Renal pelvis (tissue), 1 donor: ENCODE measurements at regions not wholly inside any gene's neighbourhood (a gene's known extent, or its start where the extent isn't known, plus 50 kb on each side); places are given as distances from the start of the nearest gene placed in this dataset.
A peak's percentile ranks its signal among the peaks of the same experiment; 100 is the strongest.

Experiments used
- DNase-seq: peaks from one replicate; pipeline ENCODE4 v3.0.0-alpha.2; 2013

DNA sequence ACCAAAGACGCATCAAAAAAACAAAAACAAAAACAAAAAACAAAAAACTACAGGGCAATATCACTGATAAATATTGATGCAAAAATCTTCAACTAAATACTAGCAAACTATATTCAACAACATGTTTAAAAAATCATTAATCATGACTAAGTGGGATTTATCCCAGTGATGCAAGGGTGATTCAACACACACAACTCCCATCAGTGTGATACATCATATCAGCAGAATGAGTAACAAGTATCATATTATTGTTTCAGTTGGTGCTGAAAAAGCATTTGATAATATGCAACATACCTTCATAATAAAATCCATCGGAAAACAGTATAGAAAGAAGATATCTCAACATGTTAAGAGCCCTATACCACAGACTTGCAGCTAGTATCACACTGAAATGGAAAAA is 953.0 kb downstream of the AMY1C start:
- DNase-seq: no peak

DNA sequence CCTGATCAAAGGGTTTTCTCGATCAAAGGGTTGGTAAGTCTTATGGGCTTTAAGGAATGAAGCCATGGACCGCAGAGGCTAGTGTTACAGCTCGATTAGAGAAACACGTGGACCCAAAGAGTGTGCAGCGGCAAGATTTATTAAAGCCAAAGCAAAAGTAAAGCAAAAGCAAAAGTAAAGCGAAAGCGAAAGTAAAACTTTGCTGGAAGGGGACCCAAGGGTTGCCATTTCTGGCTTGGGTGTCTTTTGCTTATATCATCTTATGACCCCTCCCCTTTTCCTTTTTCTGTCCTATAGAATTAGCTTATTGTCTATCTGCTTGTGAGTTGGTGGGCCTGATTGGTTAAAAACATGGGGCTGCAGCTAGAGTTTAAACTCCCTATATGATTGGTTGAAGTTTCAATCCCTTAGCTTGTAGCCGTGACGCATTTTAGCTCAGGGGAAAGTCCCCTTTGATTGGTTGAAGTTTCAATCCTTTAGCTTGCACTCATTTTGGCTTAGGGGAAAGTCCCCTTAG is 957.0 kb downstream of the AMY1C start:
- DNase-seq: no peak

DNA sequence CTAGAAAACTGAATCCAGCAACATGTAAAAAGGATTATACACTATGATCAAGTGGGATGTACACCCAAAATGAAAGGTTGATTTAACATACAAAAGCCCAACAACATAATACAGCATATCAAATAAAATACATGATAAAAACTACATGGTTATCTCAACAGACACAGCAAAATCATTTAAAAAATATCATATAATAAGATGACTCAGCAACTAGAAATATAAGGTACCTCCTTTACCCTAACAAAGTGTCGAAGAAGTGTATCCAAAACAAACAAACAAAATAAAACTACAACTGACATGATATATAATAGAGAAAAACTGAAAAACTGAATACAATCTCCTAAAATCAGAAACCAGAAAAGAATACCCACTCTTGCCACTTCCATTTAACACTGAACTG is 969.1 kb downstream of the AMY1C start:
- no peak for DNase-seq

DNA sequence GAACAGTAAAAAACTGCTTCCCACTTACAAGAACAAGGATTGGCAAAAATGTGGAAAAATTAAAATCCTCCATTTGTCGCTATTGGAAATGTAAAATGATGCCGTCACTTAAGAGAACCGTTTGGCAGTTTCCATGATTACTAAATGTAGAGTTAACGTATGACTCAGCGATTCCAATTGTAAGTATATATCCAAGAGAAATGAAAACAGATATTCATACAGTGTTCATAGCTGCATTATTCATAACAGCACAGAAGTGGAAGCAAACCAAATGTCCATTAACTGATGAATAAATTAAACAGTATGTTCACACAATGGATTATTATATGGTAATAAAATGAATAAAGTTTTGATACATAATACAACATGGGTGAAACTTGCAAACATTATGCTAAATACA is 971.0 kb downstream of the AMY1C start:
- no peak for DNase-seq

DNA sequence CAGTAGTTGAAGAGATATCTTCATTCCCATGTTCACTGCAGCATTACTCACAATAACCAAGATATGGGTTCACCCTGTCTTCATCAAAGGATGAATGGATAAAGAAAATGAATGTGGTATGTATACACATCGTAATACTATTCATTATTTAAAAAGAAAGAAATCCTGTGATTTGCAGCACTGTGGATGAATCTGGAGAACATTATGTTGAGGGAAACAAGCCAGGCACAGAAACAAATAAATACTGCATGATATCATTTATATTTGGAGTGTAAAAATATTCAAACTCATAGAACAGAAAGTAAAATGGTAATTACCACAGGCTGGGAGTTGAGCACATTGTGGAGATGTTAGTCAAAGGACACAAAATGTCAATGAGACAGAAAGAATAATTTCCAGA is 977.2 kb downstream of the AMY1C start:
- no peak for DNase-seq

DNA sequence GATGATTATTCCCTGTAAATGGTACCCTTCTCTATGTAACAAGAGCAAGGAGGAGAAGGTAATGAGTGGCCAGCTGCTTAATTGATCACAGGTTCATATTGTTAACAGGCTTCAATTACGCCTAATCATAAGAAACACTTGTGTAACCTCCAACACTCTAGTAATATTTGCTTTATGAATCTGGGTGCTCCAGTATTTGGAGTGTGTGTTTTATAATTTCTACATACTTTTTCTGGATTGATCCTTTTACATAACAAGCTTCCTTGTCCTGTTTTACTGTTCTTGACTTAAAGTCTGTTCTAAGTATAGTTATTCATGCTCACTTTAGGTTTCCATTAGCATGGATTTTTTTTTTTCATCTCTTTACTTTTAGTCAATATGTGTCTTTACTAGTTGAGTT is 984.2 kb downstream of the AMY1C start:
- DNase-seq: no peak

DNA sequence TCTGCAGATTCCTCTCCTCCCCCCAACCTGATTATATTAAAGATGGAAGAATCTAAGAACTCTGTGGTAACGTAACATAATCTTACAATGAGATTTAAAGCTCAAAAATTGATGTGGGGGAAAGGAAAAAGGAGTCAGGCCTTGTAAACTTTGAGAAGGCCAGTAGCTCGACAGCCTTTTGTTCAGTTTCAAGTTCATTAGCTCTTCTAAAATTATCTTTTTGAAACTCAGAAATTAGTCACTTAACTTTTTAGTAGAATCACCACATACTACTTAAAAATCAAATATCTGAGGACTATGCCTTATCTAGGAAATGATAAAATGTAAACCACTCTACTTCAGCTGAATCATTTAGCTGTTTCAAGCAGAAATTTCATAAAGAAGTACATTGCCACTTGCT is 996.2 kb downstream of the AMY1C start:
- no peak for DNase-seq

DNA sequence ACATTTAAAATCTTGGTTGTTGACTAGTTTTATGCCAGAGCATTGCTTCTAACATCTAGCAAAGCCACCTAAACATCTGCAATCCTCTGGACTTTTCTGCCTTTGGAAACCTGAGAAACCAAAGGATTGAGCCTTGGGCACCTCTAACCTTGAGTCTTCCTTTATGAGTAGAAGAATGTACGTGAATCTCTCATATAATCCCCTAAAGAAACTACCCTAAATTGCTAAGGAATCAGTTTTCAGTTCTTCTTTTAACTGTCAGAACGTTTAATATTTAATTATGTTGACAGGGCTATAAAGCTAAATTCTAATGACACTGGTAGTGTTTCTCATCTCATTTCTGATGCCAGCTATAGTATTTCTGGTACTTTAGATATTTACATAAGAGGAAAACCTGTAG is 997.3 kb downstream of the AMY1C start:
- no peak for DNase-seq

DNA sequence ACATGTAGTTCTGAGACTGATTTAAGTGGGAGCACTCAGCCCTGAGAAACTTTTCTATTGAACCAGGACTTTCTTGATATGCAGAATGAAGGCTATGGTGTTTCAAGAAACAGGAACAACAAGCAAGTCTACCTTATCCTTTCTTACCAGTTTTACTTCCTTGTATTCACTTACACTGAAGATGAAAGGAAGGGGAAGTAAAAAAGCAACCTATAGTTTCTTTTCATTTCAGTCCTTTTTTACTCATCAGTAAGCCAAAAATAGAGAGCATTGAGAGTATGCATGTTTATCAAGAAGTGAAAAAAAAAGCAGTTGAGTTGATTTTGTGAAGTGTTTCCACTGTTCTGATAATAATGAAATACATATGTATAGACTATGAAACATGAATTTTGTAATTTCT is 1010.3 kb downstream of the AMY1C start:
- no peak for DNase-seq

DNA sequence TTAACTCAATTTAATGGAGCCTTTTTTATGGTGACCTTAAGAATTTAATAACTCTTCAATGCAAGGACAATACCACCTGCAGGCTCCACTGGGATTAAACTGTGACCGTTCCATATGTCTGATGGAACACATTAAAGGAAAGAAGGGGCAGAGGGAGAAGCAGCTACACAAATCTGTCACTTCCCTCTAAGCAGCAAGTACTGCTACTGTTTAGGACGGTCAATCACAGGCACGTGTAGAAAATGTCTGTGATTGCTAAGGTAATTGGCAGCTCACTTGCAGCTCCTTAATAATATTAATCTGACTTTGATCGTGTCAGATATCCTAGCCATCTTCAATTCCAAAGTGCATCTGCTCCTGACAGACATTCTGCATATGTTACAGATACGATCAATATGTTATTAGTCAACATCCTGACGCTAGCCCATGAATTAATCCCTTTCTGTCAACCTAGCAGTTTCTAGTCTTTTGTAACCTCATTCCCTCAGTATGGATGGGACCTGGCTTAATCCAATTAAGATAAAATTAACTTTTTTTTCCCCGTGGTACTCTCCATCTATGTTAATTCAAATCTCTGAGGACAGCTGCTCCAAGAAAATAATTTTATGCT is 1012.4 kb downstream of the AMY1C start:
- no peak for DNase-seq

DNA sequence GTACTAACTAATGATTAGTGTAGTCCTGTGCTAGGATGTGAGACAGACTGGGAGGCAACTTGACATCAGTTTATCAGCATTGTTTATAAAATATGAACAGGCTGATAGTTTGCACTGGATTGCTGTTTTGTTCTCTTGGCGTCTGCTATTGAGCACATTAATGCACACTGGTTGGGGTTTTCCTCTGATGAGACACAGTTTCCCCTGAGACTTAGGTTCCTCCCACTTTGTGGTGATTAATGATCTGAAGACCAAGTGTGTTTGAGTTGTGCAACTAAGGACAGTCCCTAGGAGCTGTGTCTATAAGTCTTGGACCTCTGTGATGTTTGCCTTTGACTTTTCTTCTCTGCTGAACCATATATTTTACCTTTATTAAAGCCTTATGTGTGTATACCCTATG is 1015.4 kb downstream of the AMY1C start:
- no peak for DNase-seq

DNA sequence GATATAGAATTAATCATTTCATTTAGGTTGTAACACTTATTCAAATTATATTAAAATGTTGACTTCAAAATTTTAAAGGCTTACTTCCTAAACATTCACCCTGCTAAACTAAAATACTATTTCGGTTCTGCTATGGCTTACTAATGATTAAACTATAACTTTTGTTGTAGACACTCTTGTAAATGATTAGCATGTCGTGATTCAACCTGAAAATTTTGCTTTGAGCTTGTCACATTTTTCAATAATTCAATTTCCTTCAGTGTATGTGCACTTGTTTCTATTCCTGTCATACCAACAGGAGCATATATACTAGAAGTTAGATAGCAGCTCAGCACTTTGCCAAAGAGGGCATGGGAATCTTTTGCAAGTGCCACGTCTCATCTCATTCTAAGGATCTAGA is 1018.8 kb downstream of the AMY1C start:
- no peak for DNase-seq

DNA sequence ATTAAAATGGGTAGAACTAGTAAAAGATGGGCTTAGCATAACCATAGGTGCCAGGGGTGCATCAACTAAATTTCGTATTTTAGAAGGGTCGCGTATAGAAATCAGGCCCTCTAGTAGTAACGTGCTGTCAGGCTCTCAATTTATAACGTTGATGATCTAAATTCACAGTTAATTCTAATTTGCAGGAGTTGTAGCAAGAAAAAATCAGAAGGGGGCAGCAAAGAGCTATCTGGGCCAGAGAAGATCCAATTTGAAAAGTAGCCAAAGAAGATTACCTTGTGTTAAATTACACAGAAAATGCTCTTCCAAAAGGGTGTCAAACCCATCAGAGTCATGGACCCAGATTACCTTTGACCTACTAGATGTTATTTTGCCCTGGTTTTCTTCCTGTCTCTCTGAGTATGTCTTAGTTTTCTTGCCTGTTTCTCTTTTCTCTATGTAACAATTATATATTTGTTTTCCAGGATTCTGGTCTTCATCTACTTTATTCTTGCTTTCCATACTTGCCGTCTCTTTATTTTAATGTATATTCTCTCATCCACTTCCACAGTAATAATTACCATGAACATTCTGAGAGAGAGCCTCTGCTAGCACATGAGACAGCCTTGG is 1030.9 kb downstream of the AMY1C start:
- DNase-seq: peak; percentile 23

DNA sequence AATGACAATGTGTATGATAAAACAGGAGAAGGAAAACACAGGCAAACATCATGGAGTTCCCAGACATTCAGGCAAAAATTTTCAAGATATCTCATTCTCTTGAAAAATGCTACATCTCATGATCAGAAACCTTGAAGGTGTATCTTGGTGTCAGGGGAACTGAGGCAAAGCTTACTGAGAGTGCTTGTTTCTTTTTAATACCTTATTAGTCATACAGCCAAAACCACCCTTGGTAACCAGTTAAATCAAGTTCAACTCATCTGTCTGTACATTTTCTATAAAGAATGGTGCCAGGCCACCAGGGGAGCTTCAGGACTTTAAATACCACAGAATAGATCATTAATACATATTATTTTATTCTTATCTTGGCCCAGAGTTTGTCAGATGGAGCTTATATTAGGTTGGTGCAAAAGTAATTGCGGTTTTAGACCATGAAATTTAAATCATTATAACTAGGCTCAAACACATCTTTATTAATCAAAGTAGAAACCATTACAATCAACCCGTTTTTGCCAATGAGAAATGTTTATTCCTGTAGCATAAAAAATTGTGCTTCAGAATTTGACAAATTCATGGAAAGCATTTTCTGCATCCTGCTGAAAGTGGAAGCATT is 1036.0 kb downstream of the AMY1C start:
- DNase-seq: no peak

DNA sequence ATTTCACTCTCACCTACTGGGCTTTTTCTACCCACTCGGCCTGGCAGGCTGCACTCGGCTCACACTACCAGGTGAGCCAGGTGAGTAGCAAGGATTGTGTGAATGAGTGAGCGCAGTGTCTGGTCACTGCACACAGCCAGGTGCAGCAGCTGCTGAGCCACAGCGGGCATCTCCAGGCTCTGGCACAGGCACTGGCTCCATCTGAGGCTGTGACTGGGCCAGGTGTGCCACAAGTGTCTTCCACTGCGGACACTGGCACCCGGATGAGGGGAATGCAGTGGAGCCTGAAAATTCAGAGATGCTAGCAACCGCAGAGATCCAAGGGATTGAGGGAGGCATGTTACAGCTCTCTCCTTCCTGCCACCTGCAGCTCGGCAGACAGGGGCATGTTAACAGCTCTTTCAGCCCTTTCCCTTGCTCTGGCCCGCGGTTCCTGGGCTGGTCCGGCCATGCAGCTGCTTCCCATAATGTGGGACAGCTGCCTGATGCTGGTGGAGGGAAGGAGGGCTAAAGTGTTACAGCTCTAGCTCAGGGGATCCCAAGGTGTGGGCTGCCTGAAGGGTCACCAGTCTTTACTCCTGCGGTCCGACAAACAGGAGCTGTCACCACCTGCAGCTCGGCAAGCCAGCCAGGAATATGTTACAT is 1038.3 kb downstream of the AMY1C start:
- DNase-seq: no peak

DNA sequence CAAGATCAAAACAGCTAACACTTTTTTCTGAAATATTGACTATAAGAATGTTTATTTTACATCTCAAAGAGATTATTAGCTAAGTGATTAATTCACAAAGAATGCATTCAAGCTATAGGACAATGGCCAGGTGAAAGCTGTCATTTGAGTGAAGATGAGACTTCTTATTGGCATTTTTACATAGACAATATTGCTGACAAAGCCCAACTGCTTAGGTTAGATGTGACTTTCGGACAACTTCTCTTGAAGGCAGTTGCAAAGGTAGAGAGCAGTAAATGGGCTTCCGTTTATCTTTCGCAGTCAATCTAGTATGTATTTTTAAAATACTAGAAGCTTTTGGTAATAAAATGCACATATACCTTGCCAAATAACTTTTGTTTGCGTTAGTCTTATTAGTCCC is 1041.3 kb downstream of the AMY1C start:
- DNase-seq: no peak

DNA sequence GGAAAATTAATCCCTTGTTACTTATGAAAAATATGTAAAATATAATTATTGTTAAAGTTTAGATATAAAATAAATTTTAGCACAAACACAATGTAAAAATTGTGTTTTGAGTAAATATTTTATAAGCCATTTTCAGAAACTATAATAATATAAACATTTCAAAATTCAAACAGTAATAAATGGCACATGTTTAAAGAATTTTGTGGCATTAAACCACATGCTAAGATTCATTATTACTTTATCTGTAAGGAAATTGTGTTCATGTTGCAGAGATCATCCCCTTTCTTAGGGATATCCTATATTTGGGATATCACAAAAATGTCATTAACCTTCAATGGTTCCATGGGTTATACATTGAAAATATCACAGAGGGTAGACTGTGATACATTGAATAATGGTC is 1044.3 kb downstream of the AMY1C start:
- no peak for DNase-seq

DNA sequence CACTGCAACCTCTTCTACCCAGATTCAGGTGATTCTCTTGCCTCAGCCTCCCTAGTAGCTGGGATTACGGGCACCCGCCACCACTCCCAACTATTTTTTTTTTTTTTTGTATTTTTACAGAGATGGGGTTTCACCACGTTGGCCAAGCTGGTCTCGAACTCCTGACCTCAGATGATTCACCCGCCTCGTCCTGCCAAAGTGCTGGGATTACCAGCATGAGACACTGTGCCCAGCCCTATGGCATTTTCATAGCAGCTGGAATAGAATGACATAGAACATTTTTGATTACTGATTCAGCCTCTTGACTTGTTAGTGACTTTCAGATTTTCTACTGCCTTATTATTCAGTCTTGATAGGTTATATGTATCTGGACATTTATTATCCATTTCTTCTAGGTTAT is 1046.2 kb downstream of the AMY1C start:
- DNase-seq: no peak

DNA sequence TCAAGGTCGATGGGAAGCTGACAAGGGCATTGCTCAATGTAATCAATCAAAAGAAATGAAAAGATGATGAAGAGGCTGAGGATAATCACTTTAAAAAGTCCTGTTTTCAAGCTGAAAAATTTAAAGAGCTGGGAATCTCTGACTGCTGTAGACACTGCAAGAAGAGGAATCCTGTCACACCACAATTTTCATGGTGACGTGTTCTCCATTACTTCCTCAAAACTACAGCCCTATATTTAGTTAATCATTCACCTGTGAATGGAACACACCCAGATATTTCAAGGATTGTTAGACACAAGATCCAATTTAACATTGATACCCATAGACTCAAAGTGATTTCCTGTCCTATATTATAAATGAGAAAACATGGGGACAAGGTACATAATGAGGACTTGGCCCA is 1048.3 kb downstream of the AMY1C start:
- no peak for DNase-seq

DNA sequence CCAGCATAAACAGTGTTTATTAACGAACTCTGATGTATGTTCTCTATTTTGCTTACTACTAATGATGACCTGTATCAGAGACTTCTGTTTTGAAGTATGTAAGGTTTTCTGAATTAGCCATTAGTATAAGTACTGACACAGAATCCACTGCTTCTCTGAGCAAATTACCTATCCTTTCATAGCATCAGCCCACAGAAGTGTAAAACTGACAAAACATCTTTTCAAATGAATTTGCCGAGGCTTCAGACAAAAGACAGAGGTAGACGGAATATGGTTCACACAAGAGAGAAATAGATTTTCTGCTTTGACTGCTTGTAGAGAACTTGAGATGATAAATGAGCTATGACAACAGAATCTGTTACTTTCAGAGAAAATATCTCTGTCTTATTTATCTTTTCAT is 1051.6 kb downstream of the AMY1C start:
- no peak for DNase-seq

DNA sequence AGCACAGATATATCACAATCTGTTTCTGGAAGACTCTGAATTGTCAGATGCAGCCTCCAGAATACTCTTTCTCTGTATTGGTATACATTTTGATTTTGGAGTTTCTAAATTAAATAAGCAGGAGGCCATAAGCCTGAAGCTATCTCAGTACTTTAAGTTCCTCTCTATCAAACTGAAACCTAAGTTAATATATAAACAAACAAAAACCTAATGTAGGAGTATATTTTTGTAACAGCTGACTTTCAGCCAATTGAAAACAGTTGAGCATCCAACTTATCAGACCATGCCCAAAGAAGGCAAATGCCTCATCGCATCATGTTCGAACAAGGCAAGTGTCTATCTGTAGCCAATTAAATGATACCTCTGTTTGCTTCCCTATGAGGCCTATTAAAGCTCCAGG is 1054.4 kb downstream of the AMY1C start:
- DNase-seq: no peak

DNA sequence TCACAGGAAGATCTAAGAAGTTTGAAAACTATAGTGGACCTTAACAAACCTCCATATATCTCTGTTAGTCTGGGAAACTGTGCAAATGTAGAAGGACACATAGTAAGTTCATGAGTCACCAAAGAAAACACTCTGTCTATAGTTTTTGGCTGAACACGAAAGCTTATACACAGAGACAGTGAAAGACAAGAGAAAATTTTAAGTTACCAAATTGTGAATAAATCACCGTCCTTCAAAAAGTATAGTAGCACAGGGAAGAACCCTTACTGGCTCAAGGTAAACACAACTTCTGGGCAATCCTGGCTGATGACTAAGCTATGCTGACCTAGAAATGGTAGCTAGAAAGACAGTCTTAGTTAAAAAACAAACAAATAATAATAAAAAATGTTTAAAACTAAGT is 1057.9 kb downstream of the AMY1C start:
- no peak for DNase-seq

DNA sequence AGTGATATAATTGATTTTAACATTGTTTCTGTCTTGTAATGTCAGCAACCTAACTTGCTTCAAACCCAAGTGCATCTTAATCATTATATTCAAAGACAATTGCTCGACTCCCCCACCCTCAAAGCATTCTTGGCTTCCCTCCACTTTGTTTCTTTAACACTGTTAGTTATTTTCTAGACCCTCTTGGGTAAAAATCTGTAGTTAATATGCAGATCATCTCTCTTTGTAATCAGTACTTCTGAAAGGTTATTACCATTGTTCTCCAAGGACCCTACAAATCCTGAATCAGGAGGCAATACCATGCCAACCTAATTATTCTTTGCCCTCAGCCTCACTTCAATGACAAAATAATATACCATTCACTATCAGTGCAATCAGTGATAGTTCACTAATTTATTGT is 1075.7 kb downstream of the AMY1C start:
- no peak for DNase-seq
